HG03571 (cell line): ENCODE measurements at regions not wholly inside any gene's neighbourhood (a gene's known extent, or its start where the extent isn't known, plus 50 kb on each side); places are given as distances from the start of the nearest gene placed in this dataset.

Experiments used
- ATAC-seq: cut with Tn5 transposase; IDR thresholded peaks from one replicate; pipeline ENCODE4 v1.9.1; 2021; ENCODE audit not compliant: unreplicated experiment

DNA sequence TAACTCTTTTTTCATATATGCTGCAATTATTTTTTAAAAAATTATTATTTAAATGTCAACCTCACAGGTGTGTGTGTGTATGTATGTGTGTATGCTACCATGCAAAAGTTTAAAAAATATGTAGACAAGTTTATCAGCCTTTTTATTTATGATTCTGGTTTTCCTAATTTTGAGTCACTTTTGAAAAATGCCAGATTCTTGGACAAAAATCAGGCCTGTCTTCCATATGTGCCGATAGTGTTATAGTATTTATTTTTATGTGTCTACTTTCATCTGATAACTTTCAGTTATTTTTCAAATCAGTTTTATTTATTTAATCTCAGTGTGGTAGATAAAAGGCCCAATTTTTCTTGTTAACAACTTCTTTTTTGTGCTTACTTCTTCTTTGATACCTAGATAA lies 176.2 kb downstream of the RDH14 start:
- ATAC-seq: no peak

DNA sequence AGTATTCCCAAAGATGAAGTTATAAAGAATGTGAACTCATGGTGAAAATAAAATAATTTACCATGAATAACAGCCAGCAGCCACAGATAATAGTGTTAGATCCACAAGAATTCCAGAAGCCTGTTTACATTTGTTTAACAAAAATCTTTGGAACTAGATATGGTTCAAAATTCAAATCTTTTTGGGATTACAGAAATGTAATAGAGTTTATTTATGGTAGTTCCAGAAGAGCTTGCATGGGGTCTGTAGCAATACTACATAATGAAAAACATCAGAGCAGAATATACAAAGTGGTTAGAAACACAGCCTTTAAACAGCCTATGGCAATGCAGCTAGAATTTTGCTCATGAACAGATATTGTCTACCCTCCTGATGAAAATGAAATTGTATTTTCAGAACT lies 179.1 kb downstream of the RDH14 start:
- ATAC-seq: no peak

DNA sequence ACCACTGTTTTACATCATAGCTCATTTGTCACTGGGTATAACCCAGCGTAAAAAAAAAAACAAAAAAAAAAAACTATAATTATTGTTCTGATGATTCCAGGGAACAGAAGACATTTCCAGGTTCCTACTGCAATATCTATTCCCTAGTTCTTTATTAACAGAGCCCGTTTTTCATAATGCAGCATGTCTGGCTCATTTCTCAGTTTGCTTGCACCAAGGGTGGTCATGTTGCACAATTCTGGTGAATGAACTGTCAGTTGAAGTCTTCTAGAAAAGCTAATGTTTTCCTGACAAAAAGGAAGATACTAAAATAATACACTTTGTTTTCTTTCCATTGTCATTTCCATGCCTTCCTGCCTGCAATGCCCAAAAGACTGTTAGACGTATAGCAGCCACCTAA lies 180.1 kb downstream of the RDH14 start:
- ATAC-seq: no peak

DNA sequence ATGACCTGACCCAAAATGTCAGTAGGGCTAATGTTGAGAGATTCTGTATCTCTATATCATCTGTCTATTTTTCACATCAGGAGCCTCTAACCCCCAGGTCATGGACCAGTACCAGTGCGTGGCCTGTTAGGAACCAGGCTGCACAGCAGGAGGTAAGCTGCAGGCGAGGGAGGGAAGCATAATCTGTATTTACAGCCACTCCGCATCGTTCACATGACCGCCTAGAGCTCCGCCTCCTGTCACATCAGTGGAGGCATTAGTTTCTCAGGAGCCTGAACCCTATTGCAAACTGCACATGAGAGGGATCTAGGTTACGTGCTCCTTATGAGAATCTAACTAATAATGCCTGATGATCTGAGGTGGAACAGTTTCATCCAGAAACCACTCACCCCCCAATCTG lies 180.6 kb downstream of the RDH14 start:
- ATAC-seq: no peak

DNA sequence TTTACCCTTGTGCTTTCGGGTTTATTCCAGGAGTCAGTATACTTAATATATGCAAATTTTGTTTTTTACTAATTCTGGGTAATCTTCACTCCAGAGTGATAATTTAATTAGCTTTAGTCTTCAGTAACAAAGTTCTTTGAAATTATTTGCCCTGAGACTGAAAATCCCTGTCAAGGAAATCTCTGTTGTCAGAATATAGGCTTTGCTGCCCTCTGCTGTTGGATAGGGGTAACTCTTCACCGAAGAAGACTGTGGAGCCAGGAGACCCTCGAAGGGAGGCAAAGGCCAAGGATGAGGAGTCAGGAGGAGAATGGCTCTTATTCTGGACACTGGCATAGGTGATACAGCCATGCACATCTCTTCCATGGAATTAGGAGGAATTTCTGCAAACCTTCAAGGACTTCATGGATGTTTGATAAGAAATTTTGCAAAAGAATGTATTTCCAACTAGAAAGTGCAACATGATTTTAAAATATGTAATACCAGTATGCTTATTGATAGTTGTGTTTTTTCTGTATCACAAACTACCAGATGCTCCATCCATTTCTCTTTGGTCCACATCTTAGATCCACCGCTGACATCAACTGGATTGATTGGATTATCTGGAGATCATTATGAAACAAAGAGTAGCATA lies 182.3 kb downstream of the RDH14 start:
- peak; percentile 89 for ATAC-seq

DNA sequence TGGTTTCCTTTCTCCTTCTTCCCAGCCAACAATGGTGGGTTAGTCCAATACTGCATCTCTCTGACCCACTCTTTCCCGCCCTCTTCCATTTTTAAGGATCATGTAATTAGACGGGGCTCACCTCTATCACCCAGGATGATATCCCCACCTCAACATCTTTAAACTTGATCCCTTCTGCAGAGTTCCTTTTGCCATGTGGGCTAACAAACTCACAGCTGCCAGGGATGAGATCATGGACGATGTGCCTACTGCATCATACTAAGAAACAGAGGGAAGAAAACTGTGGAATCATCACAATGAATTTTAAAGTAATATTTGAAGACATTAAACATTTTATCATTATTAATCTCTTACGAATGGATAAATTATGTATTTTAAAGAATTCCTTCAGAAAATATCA lies 183.5 kb downstream of the RDH14 start:
- no peak for ATAC-seq

DNA sequence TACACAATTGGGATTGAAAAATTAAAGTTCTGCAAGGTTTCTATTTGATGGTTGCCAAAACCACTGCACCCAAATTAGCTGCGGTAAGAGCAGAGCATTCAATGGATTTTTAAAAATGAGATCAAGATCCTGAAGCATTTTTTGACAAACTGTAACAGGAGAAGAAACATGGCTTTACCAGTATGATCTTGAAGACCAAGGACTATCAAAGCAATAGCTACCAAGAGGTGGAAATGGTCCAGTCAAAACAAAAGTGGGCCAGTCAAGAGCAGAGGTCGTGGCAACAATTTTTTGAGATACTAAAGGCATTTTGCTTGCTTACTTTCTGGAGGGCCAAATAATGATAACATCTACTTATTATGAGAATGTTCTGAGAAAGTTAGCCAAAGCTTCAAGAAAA lies 186.8 kb downstream of the RDH14 start:
- ATAC-seq: no peak

DNA sequence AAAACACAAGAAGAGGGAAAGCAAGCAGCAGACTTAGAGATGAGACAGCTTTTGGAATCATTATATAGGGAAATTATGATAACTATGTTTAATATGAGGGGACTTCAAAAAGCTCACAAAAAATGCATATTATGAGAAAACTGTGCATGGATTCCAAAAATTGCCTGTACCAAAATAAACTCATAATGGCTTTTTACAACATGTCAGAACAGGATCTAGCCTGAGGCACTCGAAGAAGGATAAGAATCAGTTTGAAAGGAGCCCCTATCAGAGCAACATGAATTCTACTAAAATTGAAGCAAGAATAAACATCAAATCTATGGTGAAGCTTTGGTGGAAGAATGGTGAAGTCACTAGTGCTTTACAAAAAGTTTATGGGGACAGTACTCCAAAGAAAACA lies 187.4 kb downstream of the RDH14 start:
- ATAC-seq: no peak

DNA sequence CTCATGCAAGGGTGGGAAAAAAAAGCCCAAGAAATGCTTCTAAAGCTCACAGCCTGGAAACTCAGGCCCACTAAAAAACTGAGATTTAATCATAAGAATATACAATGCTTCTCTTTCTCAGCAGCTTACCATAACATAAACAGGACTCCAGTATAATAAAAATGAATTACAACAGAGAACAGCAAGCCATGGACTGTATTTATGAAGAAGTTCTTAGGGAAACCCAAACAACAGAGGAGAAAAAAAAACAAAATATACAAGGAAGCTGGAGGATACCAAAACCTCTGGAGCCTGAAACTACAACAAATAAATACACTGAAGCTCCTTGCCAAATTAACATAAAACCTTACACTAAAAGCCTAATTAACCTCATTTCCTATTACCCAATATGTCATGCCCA lies 187.8 kb downstream of the RDH14 start:
- no peak for ATAC-seq

DNA sequence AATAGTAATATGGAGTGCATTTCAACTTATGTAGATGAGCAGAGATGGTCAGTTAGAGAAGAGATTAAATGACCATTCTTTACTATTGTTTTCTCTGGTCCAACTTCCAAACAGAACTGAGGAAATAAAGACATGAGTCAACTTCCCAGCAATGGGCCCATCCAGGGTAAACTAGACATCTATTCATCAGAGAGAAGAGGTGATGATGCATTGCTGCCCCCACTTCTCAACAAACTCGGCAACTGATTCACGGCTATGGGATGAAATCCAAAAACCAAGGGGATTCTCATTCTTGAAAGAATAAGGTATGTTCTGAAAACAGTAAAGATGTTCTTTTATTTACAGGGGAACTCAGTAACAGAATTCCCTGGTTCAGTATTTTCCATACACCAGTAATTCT lies 190.7 kb downstream of the RDH14 start:
- no peak for ATAC-seq

DNA sequence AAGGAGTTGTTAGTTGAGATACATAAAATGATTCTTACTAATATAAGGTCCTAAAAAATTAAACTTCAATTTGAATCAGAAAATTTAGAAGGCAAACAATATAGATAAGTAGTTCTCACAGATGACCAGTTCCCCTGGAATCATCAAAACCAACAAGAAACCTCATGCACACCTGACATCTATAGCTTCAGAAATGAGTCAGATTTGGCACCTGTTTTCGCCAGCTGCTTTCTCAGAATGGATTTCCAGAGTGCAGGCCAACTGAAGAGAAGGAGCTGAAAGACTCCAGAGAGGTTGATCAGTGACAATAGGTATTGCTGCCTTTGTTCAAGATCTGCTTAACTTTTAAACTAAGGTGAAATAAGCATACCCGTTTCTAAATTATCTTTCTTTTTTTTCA lies 192.4 kb downstream of the RDH14 start:
- no peak for ATAC-seq

DNA sequence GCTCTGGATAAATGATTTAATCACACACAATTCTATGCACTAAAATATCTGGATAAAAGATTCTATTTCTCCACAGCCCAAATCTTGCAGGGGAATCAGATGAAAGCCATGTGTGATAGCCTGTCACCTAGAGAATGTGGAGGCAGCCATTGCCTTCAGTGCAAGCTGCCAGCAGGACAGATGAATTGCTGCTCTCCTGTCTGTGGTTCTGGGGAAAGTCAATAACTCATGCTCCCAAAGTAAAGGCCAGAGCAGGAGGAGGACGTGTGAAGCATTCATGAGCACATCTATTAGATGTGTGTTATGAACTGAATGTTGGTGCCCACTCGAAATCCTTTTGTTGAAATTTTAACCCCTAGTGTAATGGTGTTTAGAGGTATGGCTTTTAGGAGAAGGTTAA lies 195.1 kb downstream of the RDH14 start:
- ATAC-seq: no peak

DNA sequence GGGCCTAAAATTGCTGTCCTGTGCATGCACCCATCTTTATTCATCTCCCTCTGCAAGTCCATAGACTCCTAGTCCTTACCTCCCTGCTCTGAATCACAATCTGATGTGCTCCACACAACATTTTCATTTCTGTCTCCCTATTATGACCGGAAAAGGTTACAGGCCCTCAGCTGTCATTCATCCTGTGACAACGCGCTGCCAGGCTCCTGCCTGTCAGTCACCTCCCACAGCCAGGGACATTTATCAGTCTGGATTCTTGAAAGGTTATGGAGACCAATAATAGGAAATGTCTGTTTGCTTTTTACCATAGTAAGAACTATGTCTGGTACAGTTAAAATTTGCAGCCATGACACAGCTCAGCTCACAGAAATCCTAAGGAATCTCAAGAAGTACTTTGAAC lies 197.1 kb downstream of the RDH14 start:
- no peak for ATAC-seq

DNA sequence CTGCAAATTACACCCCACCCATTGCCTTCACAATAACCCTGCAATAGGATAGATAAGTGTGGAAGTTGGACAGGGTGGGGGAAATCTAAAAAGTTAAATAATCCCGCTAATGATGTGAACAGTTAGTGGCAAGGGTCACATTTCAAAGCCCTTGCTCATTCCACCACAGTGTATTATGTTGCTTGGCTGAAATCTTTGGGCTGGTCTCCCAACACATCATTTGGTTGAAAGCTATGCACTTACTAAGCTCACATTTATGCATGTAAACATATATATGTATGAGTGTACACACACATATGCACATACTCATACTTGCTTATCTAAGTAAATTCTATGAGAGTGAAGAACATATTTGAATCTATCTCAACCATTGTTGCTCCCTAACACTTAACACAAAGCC lies 197.8 kb downstream of the RDH14 start:
- no peak for ATAC-seq

DNA sequence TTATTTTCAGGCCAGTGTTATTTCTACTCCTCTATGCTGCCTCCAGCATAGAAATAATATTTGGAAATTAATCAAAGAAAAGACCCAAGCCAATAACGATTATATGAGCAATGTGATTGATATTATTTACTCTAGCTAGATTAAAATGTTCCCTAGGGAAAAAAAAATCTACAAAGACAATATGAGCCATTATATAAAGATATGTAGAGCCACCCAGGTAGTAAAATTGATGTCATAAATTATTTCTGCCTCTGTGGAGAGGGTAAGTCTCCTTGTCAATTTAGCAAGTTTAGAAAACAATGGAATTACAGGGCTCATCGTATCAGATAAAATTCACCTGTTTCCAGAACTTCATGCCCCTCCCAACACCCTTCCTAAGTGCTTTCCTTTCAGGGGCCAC lies 202.9 kb downstream of the RDH14 start:
- ATAC-seq: no peak

DNA sequence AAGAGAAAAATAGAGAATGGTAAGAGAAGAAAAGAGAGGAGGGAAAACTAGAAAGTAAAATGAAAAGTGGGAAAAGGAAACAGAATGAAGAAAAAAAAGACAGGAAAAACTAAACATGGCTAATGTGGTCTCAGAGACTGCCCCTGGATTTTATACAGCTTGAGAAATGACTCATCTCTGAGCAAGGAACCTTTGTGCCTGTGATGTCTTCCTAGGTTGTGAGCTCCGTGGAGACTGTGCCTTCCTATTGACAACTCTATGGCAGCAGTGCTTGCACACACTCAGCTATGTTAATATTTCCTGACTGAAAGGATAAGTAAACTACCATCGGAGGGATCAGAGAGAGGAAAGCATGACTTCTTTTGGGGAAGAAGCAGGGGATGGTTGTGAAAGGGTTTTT lies 203.8 kb downstream of the RDH14 start:
- ATAC-seq: no peak

DNA sequence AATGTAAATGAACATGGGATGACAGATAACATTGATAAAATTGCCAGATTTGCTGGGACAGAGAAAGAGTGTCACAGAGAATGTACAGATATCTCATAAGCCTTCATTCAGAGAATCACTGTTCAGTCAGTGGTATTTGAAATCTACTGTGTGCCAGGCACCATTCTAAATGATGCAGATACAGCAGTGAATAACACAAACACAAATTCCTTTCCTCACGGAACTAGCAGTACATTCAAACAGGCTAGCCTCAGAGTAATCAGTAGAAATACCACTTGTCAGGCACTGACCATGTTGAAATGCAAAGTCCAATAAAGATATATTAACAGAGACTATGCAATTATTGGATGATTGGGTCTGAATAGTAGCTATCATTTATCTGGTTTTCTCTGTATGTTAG lies 211.0 kb downstream of the RDH14 start:
- ATAC-seq: no peak

DNA sequence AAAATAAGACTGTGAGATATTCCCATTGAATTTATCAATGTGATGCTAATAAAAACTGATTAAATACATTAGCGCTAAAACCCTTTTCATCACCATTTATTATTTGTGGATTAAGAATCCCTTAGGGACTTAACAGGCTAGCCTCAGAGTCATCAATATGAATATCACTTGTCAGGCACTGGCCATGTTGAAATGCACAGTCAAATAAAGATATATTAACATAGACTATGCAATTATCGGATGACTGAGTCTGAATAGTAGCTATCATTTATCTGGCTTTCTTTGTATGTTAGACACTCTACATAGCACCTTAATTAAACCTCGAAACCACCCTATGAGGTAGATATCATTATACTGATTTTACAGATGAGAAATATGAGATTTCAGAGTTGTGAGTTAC lies 213.6 kb downstream of the RDH14 start:
- ATAC-seq: no peak

DNA sequence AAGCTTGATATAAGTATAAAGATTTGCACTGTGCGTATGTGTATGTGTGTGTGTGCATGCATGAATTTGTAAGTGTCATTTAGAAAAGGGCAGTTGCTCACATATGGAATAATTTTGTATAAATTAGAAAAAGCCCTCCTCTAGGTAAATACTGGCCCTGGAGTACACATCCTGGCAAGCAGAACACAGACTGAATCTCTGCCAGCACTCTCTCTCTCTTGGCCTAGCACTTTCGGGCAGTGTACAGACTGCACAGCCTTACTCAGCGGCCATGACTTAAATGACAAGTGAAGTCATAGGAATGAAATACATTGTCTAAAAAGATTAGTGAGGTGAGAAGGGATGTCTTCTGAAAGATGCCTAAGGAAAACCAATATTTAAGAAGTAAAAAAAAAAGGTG lies 214.1 kb downstream of the RDH14 start:
- ATAC-seq: no peak

DNA sequence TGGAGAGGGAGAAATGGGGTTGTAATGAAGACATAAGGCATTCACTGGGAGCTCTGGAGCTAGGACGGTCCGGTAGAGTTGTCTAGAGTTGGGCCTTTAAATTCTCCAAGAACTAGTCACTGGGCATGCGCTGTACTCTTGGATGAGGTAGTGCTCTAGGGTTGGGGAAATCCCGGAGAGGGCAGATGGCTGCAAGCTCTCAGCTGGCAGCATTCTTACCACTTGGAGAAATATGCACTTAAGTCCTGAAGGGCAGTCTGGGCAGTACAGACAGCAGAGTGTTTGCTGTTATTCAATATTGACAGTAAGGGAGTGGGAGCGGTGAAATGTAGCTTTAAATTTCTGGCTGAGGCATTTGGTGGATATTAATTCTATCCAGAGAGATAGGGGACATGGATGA lies 214.6 kb downstream of the RDH14 start:
- ATAC-seq: no peak

DNA sequence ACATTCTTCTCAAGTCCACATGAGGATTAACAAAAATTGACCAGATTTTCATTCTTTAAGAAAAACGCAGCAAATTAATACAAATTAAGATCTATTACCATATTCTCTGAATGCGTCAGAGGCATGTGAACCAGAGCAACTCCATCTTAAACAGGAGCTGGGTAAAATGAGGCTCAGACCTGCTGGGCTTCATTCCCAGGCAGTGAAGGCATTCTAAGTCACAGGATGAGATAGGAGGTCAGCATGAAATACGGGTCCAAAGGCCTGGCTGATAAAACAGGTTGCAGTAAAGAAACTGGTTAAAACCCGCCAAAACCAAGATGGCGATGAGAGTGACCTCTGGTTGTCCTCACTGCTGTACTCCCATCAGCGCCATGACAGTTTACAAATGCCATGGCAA lies 217.6 kb downstream of the RDH14 start:
- ATAC-seq: no peak

DNA sequence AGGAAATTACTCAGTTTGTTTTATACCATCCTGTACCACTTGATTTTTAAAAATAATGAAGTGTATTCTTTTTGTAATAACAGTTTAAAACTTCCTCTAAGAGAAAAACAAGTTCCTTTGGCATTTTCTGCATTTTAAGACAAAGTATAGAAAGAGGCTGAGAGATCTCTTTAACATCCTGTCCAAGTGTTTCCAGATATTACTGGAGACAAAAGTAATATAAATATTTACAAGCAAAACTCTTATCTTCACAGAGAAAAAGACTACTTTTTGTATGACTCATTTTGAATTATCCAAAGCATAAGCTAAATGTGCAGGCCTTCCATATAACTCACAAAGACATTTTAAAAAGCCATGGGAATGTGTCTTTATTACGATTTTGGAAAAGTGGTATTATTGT lies 221.1 kb downstream of the RDH14 start:
- no peak for ATAC-seq

DNA sequence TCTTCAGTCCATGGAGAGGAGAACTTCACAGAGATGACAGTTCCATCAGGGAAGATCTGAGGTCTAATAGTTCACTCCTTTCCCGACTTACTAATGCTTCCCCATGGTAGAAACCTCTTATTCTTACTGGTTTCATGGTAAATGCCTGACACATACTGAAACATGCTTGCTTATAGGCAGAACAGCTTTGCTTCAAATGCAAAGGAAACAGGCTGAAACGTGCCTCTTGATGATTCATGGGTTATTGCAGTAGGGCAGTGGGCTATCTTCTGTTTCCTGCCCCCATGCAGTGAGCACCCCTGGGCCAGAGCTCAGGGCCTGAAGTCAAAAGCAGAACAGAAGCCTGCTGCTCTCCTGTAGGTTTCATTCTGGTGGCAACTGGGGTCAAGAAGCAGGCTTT lies 223.5 kb downstream of the RDH14 start:
- ATAC-seq: no peak

DNA sequence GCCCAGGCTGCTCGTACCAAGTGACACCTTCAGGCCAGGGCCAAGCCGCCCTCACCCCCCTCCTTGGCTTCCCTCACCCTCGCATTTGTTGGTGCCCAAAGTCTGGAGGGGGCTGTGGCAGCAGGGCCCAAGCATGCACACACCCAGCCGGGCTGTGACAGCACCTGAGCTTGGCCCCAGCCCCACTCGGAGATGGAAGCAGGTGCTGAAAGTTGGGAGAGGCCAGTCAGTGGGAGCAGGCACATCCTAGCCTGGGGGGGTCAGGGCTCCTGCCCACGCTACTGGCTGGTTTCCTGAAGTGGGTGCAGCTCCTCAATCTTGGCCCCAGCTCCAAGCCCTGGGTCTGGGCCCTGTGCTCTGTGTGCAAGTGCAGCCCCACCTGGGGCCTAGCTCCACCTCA lies 228.0 kb downstream of the RDH14 start:
- ATAC-seq: no peak
